Upper lobe of right lung (tissue), 1 donor: ENCODE measurements at regions not wholly inside any gene's neighbourhood (a gene's known extent, or its start where the extent isn't known, plus 50 kb on each side); places are given as distances from the start of the nearest gene placed in this dataset.
"Not testable (repeated sequence)": the region's sequence is repeated elsewhere in the genome, so short reads cannot be mapped to it uniquely, and the experiment has no call there.

Source experiments
- ATAC-seq: fragments of 200-7000 bp; cut with Tn5 transposase; one replicate; pipeline ENCODE4 v1.9.1; 2020; ENCODE audit warnings: mild to moderate bottlenecking, moderate library complexity
- DNase-seq: peaks from one replicate; pipeline ENCODE4 v3.0.0-alpha.2; 2020
- H3K27ac ChIP-seq: fragments of 200-600 bp; one replicate; pipeline ENCODE4 v1.8.0; 2022
- H3K27me3 ChIP-seq: fragments of 200-600 bp; one replicate; pipeline ENCODE4 v1.8.0; 2022; ENCODE audit warnings: mild to moderate bottlenecking
- H3K36me3 ChIP-seq: fragments of 200-600 bp; one replicate; pipeline ENCODE4 v1.8.0; 2022
- H3K4me1 ChIP-seq: fragments of 200-600 bp; one replicate; pipeline ENCODE4 v1.8.0; 2022
- H3K4me3 ChIP-seq: fragments of 200-600 bp; one replicate; pipeline ENCODE4 v1.8.0; 2022; ENCODE audit warnings: mild to moderate bottlenecking
- H3K9me3 ChIP-seq: fragments of 200-600 bp; one replicate; pipeline ENCODE4 v1.8.0; 2022
- intact Hi-C: fragments of 100-400 bp; cut with DNase I; formaldehyde crosslinking; loops from one replicate; pipeline ENCODE4 v1.11.0; 2022
- TF ChIP-seq, protein P1 (sequence below): fragments of 200-600 bp; IDR thresholded peaks from one replicate; pipeline ENCODE4 v1.8.0; 2022; ENCODE audit warnings: antibody characterized with exemption
- donor health status: DM: no; HTN: yes; CAD: no; lungs with severe emphysema.

DNA sequence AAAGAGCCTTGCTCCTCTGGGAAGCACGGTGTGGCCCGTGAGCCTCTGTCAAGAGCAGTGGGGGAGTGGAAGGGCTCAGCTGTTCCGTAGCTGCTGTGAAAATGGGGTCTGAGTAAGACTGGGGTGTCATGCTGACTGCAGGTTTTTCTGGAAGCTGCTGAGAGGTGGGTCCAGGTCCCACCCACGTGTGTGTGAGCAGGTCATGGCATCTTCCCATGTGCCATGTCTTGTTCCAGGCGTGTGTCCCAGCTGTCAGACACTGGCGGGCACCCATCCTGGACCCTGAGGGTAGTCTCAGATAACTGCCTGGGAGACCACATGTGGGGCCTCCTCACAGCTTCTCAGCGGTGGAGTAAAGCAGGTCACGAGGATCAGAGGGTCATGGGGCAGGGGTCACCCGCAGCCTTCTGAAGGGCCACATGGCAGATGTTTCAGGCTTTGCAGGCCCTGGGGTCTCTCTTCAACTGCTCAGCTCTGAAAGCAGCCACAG is 92.9 kb downstream of the NPIPB11 start:
- intact Hi-C loops = no loop called here
- Histone ChIP-seq H3K4me3 (no peak overlapping the region), H3K4me1 (peaks cover under 1% of the 10 kb centered on the region), H3K27ac (no peak overlapping the region), H3K27me3 (no peaks in the 10 kb centered on the region), H3K36me3 (no peaks in the 10 kb centered on the region), H3K9me3 (no peaks in the 10 kb centered on the region)
- ATAC-seq (no peak), DNase-seq (no peak)
- TF ChIP-seq, protein P1, sequence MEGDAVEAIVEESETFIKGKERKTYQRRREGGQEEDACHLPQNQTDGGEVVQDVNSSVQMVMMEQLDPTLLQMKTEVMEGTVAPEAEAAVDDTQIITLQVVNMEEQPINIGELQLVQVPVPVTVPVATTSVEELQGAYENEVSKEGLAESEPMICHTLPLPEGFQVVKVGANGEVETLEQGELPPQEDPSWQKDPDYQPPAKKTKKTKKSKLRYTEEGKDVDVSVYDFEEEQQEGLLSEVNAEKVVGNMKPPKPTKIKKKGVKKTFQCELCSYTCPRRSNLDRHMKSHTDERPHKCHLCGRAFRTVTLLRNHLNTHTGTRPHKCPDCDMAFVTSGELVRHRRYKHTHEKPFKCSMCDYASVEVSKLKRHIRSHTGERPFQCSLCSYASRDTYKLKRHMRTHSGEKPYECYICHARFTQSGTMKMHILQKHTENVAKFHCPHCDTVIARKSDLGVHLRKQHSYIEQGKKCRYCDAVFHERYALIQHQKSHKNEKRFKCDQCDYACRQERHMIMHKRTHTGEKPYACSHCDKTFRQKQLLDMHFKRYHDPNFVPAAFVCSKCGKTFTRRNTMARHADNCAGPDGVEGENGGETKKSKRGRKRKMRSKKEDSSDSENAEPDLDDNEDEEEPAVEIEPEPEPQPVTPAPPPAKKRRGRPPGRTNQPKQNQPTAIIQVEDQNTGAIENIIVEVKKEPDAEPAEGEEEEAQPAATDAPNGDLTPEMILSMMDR = no peak

DNA sequence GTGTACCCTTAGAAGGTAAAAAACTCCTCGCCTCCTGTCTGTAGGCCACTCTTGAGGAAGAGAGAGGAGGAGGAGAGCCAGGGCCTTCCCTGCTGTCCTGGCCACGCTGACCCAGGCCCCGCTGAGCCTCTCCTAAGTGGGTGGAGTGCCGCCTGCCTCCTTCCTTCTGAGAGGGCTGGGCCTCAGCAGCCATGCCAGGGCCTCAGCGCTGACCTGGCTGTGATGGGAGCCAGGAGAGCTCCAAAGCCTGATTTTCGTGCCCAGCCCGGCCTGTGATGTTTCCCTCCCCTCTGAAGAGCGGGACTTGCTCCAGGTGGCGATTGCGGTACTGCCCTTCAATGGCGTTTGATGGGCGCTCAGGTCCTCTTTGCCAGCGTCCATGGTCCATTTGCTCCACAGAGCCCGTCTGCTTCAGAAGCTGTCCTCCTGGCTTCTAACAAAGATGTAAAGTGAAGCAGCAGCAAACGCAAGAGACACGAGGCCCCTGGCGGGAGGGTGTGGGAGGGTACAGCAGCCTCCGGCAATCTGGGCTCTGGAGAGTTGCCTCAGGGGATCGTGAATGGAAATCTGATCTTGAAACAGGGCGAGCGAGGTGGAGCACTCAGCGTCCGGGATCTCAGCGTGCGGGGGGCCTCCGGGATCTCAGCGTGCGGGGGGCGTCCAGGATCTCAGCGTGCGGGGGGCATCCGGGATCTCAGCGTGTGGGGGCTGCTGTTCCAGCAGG is 93.5 kb downstream of the NPIPB11 start:
- H3K27ac ChIP-seq = no peak overlapping the region
- intact Hi-C loops = no loop called here
- H3K4me3 ChIP-seq = no peak overlapping the region
- H3K9me3 ChIP-seq = no peaks in the 10 kb centered on the region
- H3K4me1 ChIP-seq = peaks cover under 1% of the 10 kb centered on the region
- no peak for ATAC-seq
- TF ChIP-seq, protein P1 = no peak
- no peaks in the 10 kb centered on the region for H3K27me3 ChIP-seq
- H3K36me3 ChIP-seq = no peaks in the 10 kb centered on the region
- no peak for DNase-seq

DNA sequence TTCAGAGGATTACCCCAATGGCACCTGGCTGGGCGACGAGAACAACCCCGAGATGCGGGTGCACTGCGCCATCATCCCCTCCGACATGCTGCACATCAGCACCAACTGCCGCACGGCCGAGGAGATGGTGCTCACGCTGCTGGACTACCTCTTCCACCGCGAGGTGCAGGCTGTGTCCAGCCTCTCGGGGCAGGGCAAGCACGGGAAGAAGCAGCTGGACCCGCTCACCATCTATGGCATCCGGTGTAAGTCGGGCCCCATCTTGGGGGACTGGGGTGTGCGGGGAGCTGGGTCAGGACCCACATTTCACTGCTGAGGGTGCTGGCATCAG is 94.2 kb downstream of the NPIPB11 start:
- H3K27me3 ChIP-seq, H3K4me3 ChIP-seq, ATAC-seq, H3K9me3 ChIP-seq, DNase-seq, H3K4me1 ChIP-seq, intact Hi-C loops, H3K27ac ChIP-seq, H3K36me3 ChIP-seq: not testable (repeated sequence)

DNA sequence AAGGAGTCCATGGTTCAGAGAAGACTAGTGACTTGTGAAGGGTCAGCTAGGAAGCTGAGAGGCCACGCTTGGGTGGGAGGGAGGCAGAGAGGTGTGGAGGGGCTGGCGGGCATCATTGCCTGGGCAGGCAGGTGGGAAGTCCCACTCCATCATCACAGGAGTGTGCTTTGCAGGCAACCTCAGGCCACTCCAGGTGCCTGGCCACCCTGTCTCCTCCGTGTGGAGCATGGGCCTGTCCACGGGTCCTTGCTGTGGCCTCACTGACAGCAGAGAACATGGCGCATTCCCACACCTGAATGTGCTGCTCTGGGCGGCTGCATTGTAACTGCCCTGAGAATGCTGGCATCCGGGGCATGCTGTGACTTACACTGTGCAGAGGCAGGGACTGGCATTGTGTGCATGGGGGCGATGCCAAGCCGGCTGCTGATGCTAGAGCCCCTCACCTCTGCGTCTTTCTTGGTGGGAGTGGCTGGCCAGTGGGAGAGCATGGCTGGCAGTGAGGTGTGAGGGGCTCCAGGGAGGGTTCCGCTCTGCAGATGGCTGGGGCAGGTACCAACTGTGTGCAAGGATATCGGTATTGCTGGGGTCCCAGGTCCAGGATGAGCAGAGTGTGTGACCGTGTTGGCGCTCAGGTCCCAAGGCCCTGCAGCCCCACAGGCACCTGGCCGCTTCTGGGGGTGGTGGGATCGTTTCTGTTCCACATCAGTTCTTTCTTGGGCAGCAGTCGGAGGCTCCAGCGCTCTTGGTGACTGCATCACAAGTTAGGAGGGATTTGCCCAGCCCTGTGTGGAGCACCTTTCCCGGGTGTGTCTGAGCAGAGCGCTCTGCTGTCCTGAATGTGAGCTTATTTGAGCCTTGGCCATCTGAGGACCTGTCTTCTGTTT is 94.8 kb downstream of the NPIPB11 start:
- Histone ChIP-seq H3K27ac (no peak overlapping the region), H3K36me3 (no peaks in the 10 kb centered on the region), H3K9me3 (no peaks in the 10 kb centered on the region), H3K27me3 (no peaks in the 10 kb centered on the region), H3K4me3 (no peak overlapping the region), H3K4me1 (peaks cover 4% of the 10 kb centered on the region)
- TF ChIP-seq, protein P1 = no peak
- intact Hi-C loops = no loop called here
- ATAC-seq (no peak), DNase-seq (no peak)

DNA sequence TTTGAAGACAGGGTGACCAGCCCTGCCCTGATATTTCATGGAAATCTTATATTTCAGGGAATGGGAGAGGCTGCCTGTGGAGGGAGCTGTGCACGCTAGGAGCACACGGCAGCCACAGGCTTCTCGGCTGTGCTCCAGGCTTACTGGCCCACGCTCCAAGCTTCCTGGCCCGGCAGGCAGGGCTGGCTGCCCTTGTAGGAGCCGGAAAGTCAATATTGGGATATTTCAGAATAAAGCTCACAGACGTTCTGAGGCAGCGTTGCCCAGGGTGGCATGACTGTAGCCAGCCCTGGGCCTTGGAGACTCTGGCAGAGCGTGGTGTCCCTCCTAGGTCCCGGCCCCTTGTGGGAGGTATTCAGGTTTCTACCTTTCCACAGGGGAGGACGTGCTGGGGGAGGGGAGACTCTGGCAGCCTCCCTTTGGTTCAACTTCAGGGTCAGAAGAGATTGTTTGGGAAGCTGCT is 95.6 kb downstream of the NPIPB11 start:
- no peak overlapping the region for H3K4me3 ChIP-seq
- no peaks in the 10 kb centered on the region for H3K9me3 ChIP-seq
- H3K4me1 ChIP-seq = peaks cover 4% of the 10 kb centered on the region
- DNase-seq (no peak), ATAC-seq (peak; percentile 6)
- no peaks in the 10 kb centered on the region for H3K27me3 ChIP-seq
- no peak overlapping the region for H3K27ac ChIP-seq
- TF ChIP-seq, protein P1 = peak; percentile 11
- H3K36me3 ChIP-seq = no peaks in the 10 kb centered on the region
- intact Hi-C loops = no loop called here

DNA sequence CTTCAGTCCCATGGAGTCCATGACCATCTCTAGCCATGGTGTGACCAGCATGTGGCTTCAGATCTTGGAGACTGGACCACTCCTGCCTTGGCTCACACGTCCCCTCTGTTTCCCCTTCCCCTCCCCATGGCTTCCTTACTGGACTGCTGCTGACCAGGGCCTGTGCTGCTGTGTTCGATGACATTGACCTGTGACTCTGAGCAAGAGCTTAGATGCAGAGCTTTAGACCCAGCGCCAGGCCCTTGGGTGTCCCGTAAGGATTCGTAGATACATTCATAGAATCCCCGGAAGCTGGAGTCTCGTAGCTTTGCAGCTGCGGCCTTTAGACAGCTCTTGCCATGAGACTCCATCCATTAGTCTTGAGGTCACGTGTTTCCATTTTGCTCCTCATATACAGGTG is 96.3 kb downstream of the NPIPB11 start:
- H3K27me3 ChIP-seq, H3K9me3 ChIP-seq, DNase-seq, ATAC-seq, H3K27ac ChIP-seq, H3K4me3 ChIP-seq, intact Hi-C loops, H3K36me3 ChIP-seq, H3K4me1 ChIP-seq: not testable (repeated sequence)

DNA sequence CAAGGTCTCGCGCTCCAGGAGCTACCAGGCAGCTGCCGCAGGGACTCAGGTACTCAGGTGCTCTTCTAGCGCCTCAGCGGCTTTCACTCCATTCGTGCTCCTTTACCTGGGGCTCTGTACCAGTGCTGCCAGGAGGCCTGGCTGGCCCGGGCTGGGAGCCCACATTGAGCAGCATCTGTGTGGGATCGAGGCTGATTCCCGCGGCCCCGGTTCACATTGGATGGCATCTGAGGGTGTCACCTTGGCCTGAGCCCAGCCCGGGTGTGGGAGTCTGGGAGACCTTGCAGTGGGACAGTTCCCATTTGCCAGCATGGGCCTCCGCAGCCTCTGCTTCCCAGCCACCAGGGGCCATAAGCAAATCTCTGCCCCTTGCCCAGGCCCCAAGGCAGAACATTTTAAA is 96.9 kb downstream of the NPIPB11 start:
- DNase-seq, H3K27ac ChIP-seq, ATAC-seq, H3K27me3 ChIP-seq, H3K36me3 ChIP-seq, intact Hi-C loops, H3K9me3 ChIP-seq, H3K4me3 ChIP-seq, H3K4me1 ChIP-seq: not testable (repeated sequence)
